Esophagus muscularis mucosa (tissue), 4 donors: ENCODE measurements at regions not wholly inside any gene's neighbourhood (a gene's known extent, or its start where the extent isn't known, plus 50 kb on each side); places are given as distances from the start of the nearest gene placed in this dataset.
"Not testable (repeated sequence)": the region's sequence is repeated elsewhere in the genome, so short reads cannot be mapped to it uniquely, and the experiment has no call there.

ENCODE experiments used
- DNase-seq: peaks from one replicate; pipeline ENCODE4 v3.0.0-alpha.2; 2017; ENCODE audit errors: extremely low spot score
- H3K27ac ChIP-seq, 4 donors: fragments of 200-600 bp; sonication (generic); replicated peaks in 1 of 4; 1 replicate in 3 of 4; 2 replicates in 1 of 4; pipeline ENCODE4 v1.5.1; 2016 to 2019; ENCODE audit warnings: mild to moderate bottlenecking in 1 of 4
- H3K27me3 ChIP-seq, 4 donors: fragments of 200-600 bp; sonication (generic); one replicate each; pipeline versions ENCODE4 v1.5.1 to v1.6.0; 2016 to 2019
- H3K36me3 ChIP-seq, 4 donors: fragments of 200-600 bp; sonication (generic); one replicate each; pipeline ENCODE4 v1.5.1; 2016 to 2019
- H3K4me1 ChIP-seq, 4 donors: fragments of 200-600 bp; sonication (generic); one replicate each; pipeline ENCODE4 v1.5.1; 2016 to 2019
- H3K4me3 ChIP-seq, 4 donors: fragments of 200-600 bp; sonication (generic); 1 replicate in 2 of 4; 2 replicates in 2 of 4; pipeline ENCODE4 v1.5.1; 2016 to 2019; ENCODE audit warnings: mild to moderate bottlenecking in 4 of 4, moderate library complexity in 1 of 4
- H3K9me3 ChIP-seq, 4 donors: fragments of 200-600 bp; sonication (generic); 1 replicate in 3 of 4; 2 replicates in 1 of 4; pipeline ENCODE4 v1.5.1; 2016 to 2019
- CTCF ChIP-seq, 3 experiments: fragments of 200-600 bp in 2 of 3; fragments of 450-650 bp in 1 of 3; sonication (generic) in 2 of 3; IDR thresholded peaks; one replicate each; pipeline ENCODE4 v1.5.1; 2017 to 2019; ENCODE audit warnings: antibody characterized with exemption in 3 of 3, mild to moderate bottlenecking in 2 of 3, moderate library complexity in 1 of 3
- EP300 ChIP-seq: sonication (generic); formaldehyde crosslinking; IDR thresholded peaks from one replicate; pipeline ENCODE4 v1.6.1; 2017; ENCODE audit warnings: antibody characterized with exemption
- POLR2A ChIP-seq: fragments of 450-650 bp; IDR thresholded peaks from one replicate; pipeline ENCODE4 v1.6.1; 2017; ENCODE audit warnings: antibody characterized with exemption, moderate library complexity, mild to moderate bottlenecking, low read depth
- POLR2AphosphoS5 ChIP-seq, 2 donors: sonication (generic); formaldehyde crosslinking; IDR thresholded peaks; one replicate each; pipeline ENCODE4 v1.6.1; 2017; ENCODE audit warnings: antibody characterized with exemption in 2 of 2
- WGBS: methylation state at CpG from one replicate; pipeline ENCODE4 v1.1.5; 2018; 5-methylcytosine and 5-hydroxymethylcytosine counted together
- intact Hi-C: fragments of 100-400 bp; cut with DNase I; formaldehyde crosslinking; loops from one replicate; pipeline ENCODE4 v1.15.1; 2023

- intact Hi-C loops, result no loop called here
- Histone ChIP-seq H3K27ac (no peak overlapping the region), H3K4me3 (no peak overlapping the region), H3K36me3 (no peaks in the 10 kb centered on the region), H3K4me1 (no peaks in the 10 kb centered on the region), H3K27me3 (no peaks in the 10 kb centered on the region), H3K9me3 (no peaks in the 10 kb centered on the region)
- 88% methylated on average over 1 of the region's 1 CpG for WGBS
- DNase-seq, result no peak
- TF ChIP-seq CTCF (IDR thresholded peaks at IDR 0.05), result no peak
- no peak for TF ChIP-seq POLR2A
- no peak for TF ChIP-seq EP300
- no peak for TF ChIP-seq POLR2AphosphoS5 (IDR thresholded peaks at IDR 0.05)
Measured at GRCh38 chr16:63663155-63663554, 1458.7 kb downstream of the CDH11 start.

GRCh38 chr16:63655846-63656245, 1466.0 kb downstream of the CDH11 start:
- no peaks in the 10 kb centered on the region for H3K4me1 ChIP-seq
- H3K9me3 ChIP-seq, result no peaks in the 10 kb centered on the region
- DNase-seq, result no peak
- H3K27ac ChIP-seq, result no peak overlapping the region
- no peaks in the 10 kb centered on the region for H3K36me3 ChIP-seq
- no peaks in the 10 kb centered on the region for H3K27me3 ChIP-seq
- intact Hi-C loops, result no loop called here
- WGBS, result 91% methylated on average over 4 of the region's 4 CpGs
- TF ChIP-seq EP300, result no peak
- no peak for TF ChIP-seq POLR2AphosphoS5 (IDR thresholded peaks at IDR 0.05)
- TF ChIP-seq CTCF (IDR thresholded peaks at IDR 0.05), result no peak
- no peak for TF ChIP-seq POLR2A
- no peak overlapping the region for H3K4me3 ChIP-seq

GRCh38 chr16:63653044-63653839, 1468.6 kb downstream of the CDH11 start:
- Histone ChIP-seq H3K27ac (no peak overlapping the region), H3K4me1 (no peaks in the 10 kb centered on the region), H3K4me3 (no peak overlapping the region), H3K9me3 (no peaks in the 10 kb centered on the region), H3K36me3 (no peaks in the 10 kb centered on the region), H3K27me3 (no peaks in the 10 kb centered on the region)
- intact Hi-C loops, result no loop called here
- 81% methylated on average over 6 of the region's 6 CpGs for WGBS
- DNase-seq, result no peak
- TF ChIP-seq POLR2AphosphoS5 (IDR thresholded peaks at IDR 0.05) (no peak), CTCF (IDR thresholded peaks at IDR 0.05) (no peak)

GRCh38 chr16:63652091-63652490, 1469.8 kb downstream of the CDH11 start:
- H3K36me3 ChIP-seq, result no peaks in the 10 kb centered on the region
- TF ChIP-seq POLR2AphosphoS5 (IDR thresholded peaks at IDR 0.05) (no peak), EP300 (no peak), CTCF (IDR thresholded peaks at IDR 0.05) (no peak), POLR2A (no peak)
- WGBS, result 90% methylated on average over 1 of the region's 1 CpG

GRCh38 chr16:63650550-63650949, 1471.3 kb downstream of the CDH11 start:
- DNase-seq, result no peak
- Histone ChIP-seq H3K9me3 (no peaks in the 10 kb centered on the region), H3K27ac (no peak overlapping the region), H3K27me3 (no peaks in the 10 kb centered on the region), H3K4me1 (no peaks in the 10 kb centered on the region), H3K36me3 (no peaks in the 10 kb centered on the region), H3K4me3 (no peak overlapping the region)
- WGBS, result 98% methylated on average over 4 of the region's 4 CpGs
- TF ChIP-seq CTCF (IDR thresholded peaks at IDR 0.05) (no peak), POLR2A (no peak), POLR2AphosphoS5 (IDR thresholded peaks at IDR 0.05) (no peak), EP300 (no peak)
- intact Hi-C loops, result no loop called here

More at GRCh38 chr16:63652091-63652490, 1469.8 kb downstream of the CDH11 start:
- Histone ChIP-seq H3K9me3 (no peaks in the 10 kb centered on the region), H3K4me3 (no peak overlapping the region), H3K27ac (no peak overlapping the region), H3K27me3 (no peaks in the 10 kb centered on the region), H3K4me1 (no peaks in the 10 kb centered on the region)
- intact Hi-C loops, result no loop called here
- DNase-seq, result no peak

- DNase-seq, H3K4me3 ChIP-seq, H3K27ac ChIP-seq, intact Hi-C loops, H3K9me3 ChIP-seq, H3K4me1 ChIP-seq, H3K27me3 ChIP-seq, H3K36me3 ChIP-seq: not testable (repeated sequence)
- 85% methylated on average over 10 of the region's 10 CpGs for WGBS
Measured at GRCh38 chr16:63633706-63634445, 1488.0 kb downstream of the CDH11 start.
